ENCODE measurements at regions not wholly inside any gene's neighbourhood (a gene's known extent, or its start where the extent isn't known, plus 50 kb on each side); places are given as distances from the start of the nearest gene placed in this dataset.

DNA sequence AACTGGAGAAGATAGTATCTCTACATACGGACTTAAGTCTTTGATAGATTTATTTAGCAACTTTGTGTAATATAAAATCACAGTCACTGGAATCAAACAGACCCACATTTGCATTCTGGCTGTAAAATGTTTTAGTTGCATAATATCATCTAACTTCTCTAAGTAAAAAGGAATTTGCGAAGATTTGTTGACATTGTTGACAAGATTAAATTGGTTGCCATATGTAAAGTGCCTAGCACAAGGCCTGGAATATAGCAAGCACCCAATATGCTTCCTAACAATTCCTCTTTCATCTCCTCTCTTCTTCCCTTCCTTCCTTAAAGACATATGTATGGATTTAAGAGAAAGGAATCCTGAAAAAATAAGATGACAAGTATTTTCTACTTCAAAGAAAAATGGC, 295.4 kb upstream of the PPFIA2 start:
- no peaks in the 10 kb centered on the region for H3K27me3 ChIP-seq
- no peak overlapping the region for H3K27ac ChIP-seq
- H3K9me3 ChIP-seq, result no peaks in the 10 kb centered on the region
- H3K36me3 ChIP-seq, result no peaks in the 10 kb centered on the region
- ATAC-seq (no peak), DNase-seq (no peak)
- no peaks in the 10 kb centered on the region for H3K4me1 ChIP-seq
- no peak for TF ChIP-seq POLR2A (IDR thresholded peaks at IDR 0.05)
- TF ChIP-seq, protein P1, sequence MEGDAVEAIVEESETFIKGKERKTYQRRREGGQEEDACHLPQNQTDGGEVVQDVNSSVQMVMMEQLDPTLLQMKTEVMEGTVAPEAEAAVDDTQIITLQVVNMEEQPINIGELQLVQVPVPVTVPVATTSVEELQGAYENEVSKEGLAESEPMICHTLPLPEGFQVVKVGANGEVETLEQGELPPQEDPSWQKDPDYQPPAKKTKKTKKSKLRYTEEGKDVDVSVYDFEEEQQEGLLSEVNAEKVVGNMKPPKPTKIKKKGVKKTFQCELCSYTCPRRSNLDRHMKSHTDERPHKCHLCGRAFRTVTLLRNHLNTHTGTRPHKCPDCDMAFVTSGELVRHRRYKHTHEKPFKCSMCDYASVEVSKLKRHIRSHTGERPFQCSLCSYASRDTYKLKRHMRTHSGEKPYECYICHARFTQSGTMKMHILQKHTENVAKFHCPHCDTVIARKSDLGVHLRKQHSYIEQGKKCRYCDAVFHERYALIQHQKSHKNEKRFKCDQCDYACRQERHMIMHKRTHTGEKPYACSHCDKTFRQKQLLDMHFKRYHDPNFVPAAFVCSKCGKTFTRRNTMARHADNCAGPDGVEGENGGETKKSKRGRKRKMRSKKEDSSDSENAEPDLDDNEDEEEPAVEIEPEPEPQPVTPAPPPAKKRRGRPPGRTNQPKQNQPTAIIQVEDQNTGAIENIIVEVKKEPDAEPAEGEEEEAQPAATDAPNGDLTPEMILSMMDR (IDR thresholded peaks at IDR 0.05), result no peak
- H3K4me3 ChIP-seq, result no peak overlapping the region
- intact Hi-C loops (cut with DNase I), result no loop called here
- WGBS (ENCODE audit: insufficient coverage, low coverage, low lambda C conversion rate, missing lambda C conversion rate), result 36% methylated on average over 2 of the region's 2 CpGs

DNA sequence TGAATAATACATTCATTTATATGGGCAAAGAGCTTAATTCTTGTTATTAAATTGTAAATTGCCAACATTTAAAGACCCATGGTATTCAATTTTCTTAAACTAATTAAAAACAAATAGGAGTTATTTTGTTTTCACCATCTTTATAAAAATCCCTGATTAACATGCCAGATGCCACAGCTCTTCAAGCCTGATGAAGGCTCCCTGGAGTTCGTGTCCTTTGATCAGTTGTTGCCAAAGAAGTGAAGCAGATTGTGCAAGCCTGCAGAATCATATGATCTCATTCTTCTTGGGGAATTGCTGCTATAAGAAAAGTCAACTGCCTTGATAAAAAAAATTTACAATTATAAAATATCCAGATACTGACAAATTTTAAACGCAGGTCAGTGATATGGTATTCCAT, 288.3 kb upstream of the PPFIA2 start:
- no peaks in the 10 kb centered on the region for H3K36me3 ChIP-seq
- no peak overlapping the region for H3K4me3 ChIP-seq
- TF ChIP-seq POLR2A (IDR thresholded peaks at IDR 0.05), result no peak
- TF ChIP-seq, protein P1 (IDR thresholded peaks at IDR 0.05), result no peak
- 34% methylated on average over 2 of the region's 2 CpGs for WGBS (ENCODE audit: insufficient coverage, low coverage, low lambda C conversion rate, missing lambda C conversion rate)
- ATAC-seq (no peak), DNase-seq (no peak)
- no peaks in the 10 kb centered on the region for H3K27me3 ChIP-seq
- no peak overlapping the region for H3K27ac ChIP-seq
- intact Hi-C loops (cut with DNase I), result no loop called here
- H3K4me1 ChIP-seq, result no peaks in the 10 kb centered on the region
- no peaks in the 10 kb centered on the region for H3K9me3 ChIP-seq

DNA sequence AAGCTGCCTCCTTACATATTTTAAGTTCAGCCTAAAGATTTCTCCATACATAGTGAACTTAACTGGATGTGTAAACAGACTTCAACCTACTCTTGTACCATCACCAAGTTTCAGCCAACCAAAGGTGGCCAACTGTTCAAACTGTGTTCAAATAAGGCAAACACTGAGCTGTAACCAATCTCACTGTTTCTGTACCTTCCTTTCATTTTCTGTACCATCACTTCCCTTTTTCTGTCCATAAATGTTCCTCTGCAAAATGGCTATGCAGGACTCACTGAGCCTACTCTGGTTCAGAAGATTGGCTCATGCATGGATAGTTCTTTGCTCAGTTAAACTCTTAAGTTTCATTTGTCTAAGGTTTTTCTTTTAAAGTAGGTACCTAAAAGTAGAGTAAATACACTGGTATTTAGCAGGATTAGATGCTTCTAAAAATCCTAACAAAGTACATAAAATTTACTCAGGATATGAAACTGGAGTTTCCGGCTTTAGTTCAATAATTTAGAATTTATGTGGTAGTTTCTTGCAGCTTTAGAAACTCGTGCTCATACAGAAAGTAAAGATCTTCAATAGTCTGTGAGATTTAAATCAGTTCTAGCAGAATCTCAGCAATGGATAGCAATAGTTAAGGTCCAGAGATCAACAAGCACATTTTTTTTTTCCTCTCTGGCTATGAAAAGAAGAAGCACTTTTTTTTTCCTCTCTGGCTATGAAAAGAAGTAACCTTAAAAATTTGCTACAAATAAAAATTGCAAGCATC, 282.0 kb upstream of the PPFIA2 start:
- no peaks in the 10 kb centered on the region for H3K9me3 ChIP-seq
- H3K27me3 ChIP-seq, result no peaks in the 10 kb centered on the region
- intact Hi-C loops (cut with DNase I), result no loop called here
- DNase-seq, result no peak
- ATAC-seq, result peak in 1 of 4 donors; percentile 39
- WGBS (ENCODE audit: insufficient coverage, low coverage, low lambda C conversion rate, missing lambda C conversion rate), result 20% methylated on average over 2 of the region's 2 CpGs
- no peaks in the 10 kb centered on the region for H3K4me1 ChIP-seq
- H3K4me3 ChIP-seq, result no peak overlapping the region
- no peak overlapping the region for H3K27ac ChIP-seq
- H3K36me3 ChIP-seq, result no peaks in the 10 kb centered on the region
- TF ChIP-seq POLR2A (IDR thresholded peaks at IDR 0.05), result no peak
- TF ChIP-seq, protein P1 (IDR thresholded peaks at IDR 0.05), result no peak

DNA sequence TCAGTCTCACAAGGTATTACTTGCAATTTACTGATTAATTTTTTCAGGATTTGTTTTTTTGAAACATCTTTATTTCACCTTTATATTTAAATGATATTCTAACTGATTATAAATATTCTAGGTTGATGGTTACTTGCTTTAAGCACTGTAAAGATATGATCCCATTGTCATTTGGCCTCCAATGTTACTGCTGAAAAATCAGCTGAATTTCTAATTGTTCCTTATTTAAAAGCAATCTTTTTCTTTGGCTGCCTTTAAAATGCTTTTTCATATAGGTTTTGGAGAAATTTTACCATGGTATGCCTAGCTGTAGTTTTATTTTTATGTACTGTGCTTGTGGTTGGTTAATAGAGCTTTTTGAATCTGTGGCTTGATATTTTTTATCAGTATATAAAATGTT, 275.6 kb upstream of the PPFIA2 start:
- Histone ChIP-seq H3K4me3 (no peak overlapping the region), H3K4me1 (no peaks in the 10 kb centered on the region), H3K9me3 (no peaks in the 10 kb centered on the region), H3K27me3 (no peaks in the 10 kb centered on the region), H3K36me3 (no peaks in the 10 kb centered on the region), H3K27ac (no peak overlapping the region)
- ATAC-seq (no peak), DNase-seq (no peak)
- intact Hi-C loops (cut with DNase I), result no loop called here
- TF ChIP-seq, protein P1 (IDR thresholded peaks at IDR 0.05), result no peak
- no peak for TF ChIP-seq POLR2A (IDR thresholded peaks at IDR 0.05)

DNA sequence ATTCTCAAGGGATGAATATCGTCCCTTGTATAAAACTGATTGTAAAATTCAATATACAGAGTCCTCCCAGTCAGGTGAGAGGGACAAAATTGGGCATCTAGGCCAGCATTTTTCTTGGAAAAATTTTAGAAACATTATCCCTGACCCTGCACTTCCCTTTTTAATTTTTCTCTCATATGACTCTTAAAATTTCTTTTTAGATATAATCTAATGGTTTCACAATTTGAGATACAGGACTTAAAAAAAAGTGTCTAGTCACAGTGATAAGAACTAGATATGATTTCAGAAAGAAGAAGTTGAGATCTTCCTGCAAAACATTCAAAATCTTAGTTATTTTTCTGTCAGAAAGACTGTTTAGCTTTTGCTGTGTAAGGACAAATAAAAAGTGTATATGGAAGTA, 270.8 kb upstream of the PPFIA2 start:
- no peak for ATAC-seq
- no peaks in the 10 kb centered on the region for H3K27me3 ChIP-seq
- TF ChIP-seq POLR2A (IDR thresholded peaks at IDR 0.05), result no peak
- TF ChIP-seq, protein P1 (IDR thresholded peaks at IDR 0.05), result no peak
- intact Hi-C loops (cut with DNase I), result no loop called here
- no peak overlapping the region for H3K27ac ChIP-seq
- no peaks in the 10 kb centered on the region for H3K9me3 ChIP-seq
- no peak overlapping the region for H3K4me3 ChIP-seq
- DNase-seq, result no peak
- H3K4me1 ChIP-seq, result no peaks in the 10 kb centered on the region
- no peaks in the 10 kb centered on the region for H3K36me3 ChIP-seq
- 46% methylated on average over 1 of the region's 1 CpG for WGBS (ENCODE audit: insufficient coverage, low coverage, low lambda C conversion rate, missing lambda C conversion rate)
